Glutamatergic neuron (in vitro differentiated cells): ENCODE measurements at regions not wholly inside any gene's neighbourhood (a gene's known extent, or its start where the extent isn't known, plus 50 kb on each side); places are given as distances from the start of the nearest gene placed in this dataset.

Experiments
- DNase-seq: peaks from one replicate; pipeline ENCODE4 v3.0.0; 2022
- H3K27ac Mint-ChIP-seq: one replicate; pipeline ENCODE4 v1.8.0; 2020; ENCODE audit warnings: mild to moderate bottlenecking, mixed read lengths, inconsistent platforms; ENCODE audit not compliant: unreplicated experiment
- H3K27me3 Mint-ChIP-seq: one replicate; pipeline ENCODE4 v1.8.0; 2020; ENCODE audit warnings: mild to moderate bottlenecking, moderate library complexity, mixed read lengths, inconsistent platforms; ENCODE audit not compliant: unreplicated experiment
- H3K36me3 Mint-ChIP-seq: one replicate; pipeline ENCODE4 v1.8.0; 2020; ENCODE audit warnings: mild to moderate bottlenecking, mixed read lengths, inconsistent platforms; ENCODE audit not compliant: unreplicated experiment
- H3K4me1 Mint-ChIP-seq: one replicate; pipeline ENCODE4 v1.8.0; 2020; ENCODE audit warnings: mild to moderate bottlenecking, low read depth, mixed read lengths, inconsistent platforms; ENCODE audit not compliant: unreplicated experiment
- H3K4me3 Mint-ChIP-seq: one replicate; pipeline ENCODE4 v1.8.0; 2020; ENCODE audit warnings: mild to moderate bottlenecking, mixed read lengths, inconsistent platforms; ENCODE audit not compliant: unreplicated experiment
- H3K9me3 Mint-ChIP-seq: one replicate; pipeline ENCODE4 v1.8.0; 2020; ENCODE audit warnings: mild to moderate bottlenecking, moderate library complexity, mixed read lengths, inconsistent platforms; ENCODE audit not compliant: unreplicated experiment
- CTCF ChIP-seq: fragments of 200-600 bp; sonication (generic); IDR thresholded peaks from one replicate; pipeline ENCODE4 v1.5.0; 2021; ENCODE audit not compliant: partially characterized antibody, unreplicated experiment

- Mint-ChIP-seq H3K36me3 (no peaks in the 10 kb centered on the region), H3K4me1 (peaks cover 14% of the 10 kb centered on the region), H3K9me3 (peaks cover 4% of the 10 kb centered on the region), H3K27me3 (peaks cover 8% of the 10 kb centered on the region), H3K27ac (no peak overlapping the region), H3K4me3 (no peak overlapping the region)
- no peak for TF ChIP-seq CTCF
- DNase-seq = no peak
These were observed 101.8 kb upstream of the TNRC6C start for GRCh38 chr17:77856551-77857305.

GRCh38 chr17:77857306-77857555, 101.3 kb upstream of the TNRC6C start:
- Mint-ChIP-seq H3K4me1 (peaks cover 15% of the 10 kb centered on the region), H3K9me3 (peaks cover 5% of the 10 kb centered on the region), H3K27ac (no peak overlapping the region), H3K4me3 (no peak overlapping the region), H3K27me3 (peaks cover 9% of the 10 kb centered on the region), H3K36me3 (no peaks in the 10 kb centered on the region)
- no peak for DNase-seq
- no peak for TF ChIP-seq CTCF

- Mint-ChIP-seq H3K27me3 (peaks cover 10% of the 10 kb centered on the region), H3K4me1 (peaks cover 16% of the 10 kb centered on the region), H3K4me3 (no peak overlapping the region), H3K36me3 (no peaks in the 10 kb centered on the region), H3K27ac (no peak overlapping the region), H3K9me3 (peaks cover 8% of the 10 kb centered on the region)
- no peak for DNase-seq
- TF ChIP-seq CTCF = no peak
These were observed 100.9 kb upstream of the TNRC6C start for GRCh38 chr17:77857613-77858012.

GRCh38 chr17:77858291-77859034, 100.0 kb upstream of the TNRC6C start:
- Mint-ChIP-seq H3K9me3 (peaks cover 8% of the 10 kb centered on the region), H3K27me3 (peaks cover 12% of the 10 kb centered on the region), H3K36me3 (no peaks in the 10 kb centered on the region), H3K4me3 (no peak overlapping the region), H3K4me1 (peaks cover 17% of the 10 kb centered on the region), H3K27ac (no peak overlapping the region)
- no peak for TF ChIP-seq CTCF
- no peak for DNase-seq
